ENCODE measurements at regions not wholly inside any gene's neighbourhood (a gene's known extent, or its start where the extent isn't known, plus 50 kb on each side); places are given as distances from the start of the nearest gene placed in this dataset.

- POLR2A ChIA-PET, result no interaction called here
- DNase-seq (no peak), ATAC-seq (no peak)
- Histone ChIP-seq H3K4me1 (ENCODE audit: control insufficient read depth in 2 of 2, insufficient read depth in 2 of 2, low read length in 2 of 2) (no peaks in the 10 kb centered on the region), H3K4me3 (ENCODE audit: low read length) (no peak overlapping the region), H3K36me3 (ENCODE audit: control insufficient read depth in 2 of 3, insufficient read depth in 3 of 3, low read length in 3 of 3) (no peaks in the 10 kb centered on the region), H3K27me3 (ENCODE audit: control insufficient read depth in 2 of 2, insufficient read depth in 2 of 2, low read length in 2 of 2) (no peaks in the 10 kb centered on the region), H3K27ac (ENCODE audit: low read depth, low read length) (no peak overlapping the region), H3K9me3 (ENCODE audit: control insufficient read depth in 2 of 3, low read length in 3 of 3) (no peaks in the 10 kb centered on the region)
- H3K4me1 Mint-ChIP-seq, result no peaks in the 10 kb centered on the region
- intact Hi-C loops (cut with micrococcal nuclease), result no loop called here
- H3K9me3 Mint-ChIP-seq, result peaks cover 0 to 16% (median 5%) of the 10 kb centered on the region in 11 donors
- H3K27ac Mint-ChIP-seq, result no peak overlapping the region
- CTCF ChIA-PET, result no interaction called here
- H3K27me3 Mint-ChIP-seq, result no peaks in the 10 kb centered on the region
- H3K36me3 Mint-ChIP-seq, result peaks cover 0 to 47% (median 39%) of the 10 kb centered on the region in 5 donors
- no peak overlapping the region for H3K4me3 Mint-ChIP-seq
These were observed 106.2 kb upstream of the PUDP start for GRCh38 chrX:7254144-7254543.

DNA sequence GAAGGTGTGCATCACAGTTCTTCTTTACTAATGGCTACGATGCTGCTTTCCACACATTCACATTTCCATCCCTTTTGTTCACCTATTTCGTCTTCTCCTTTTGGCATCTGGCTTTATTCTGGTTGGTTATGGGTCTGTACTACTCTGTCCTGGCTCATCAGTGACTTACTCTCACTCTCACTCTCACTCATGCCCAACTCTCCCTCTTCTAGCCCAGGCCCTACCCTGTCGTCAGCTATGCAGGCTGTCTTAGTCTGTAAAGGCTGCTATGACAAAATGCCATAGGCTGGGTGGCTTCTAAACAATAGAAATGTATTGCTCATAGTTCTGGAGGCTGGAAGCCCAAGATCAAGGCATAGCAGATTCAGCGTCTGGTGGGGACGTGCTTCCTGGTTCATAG, 105.6 kb upstream of the PUDP start:
- no peak overlapping the region for H3K4me3 ChIP-seq (ENCODE audit: low read length)
- no peaks in the 10 kb centered on the region for H3K27me3 ChIP-seq (ENCODE audit: control insufficient read depth in 2 of 2, insufficient read depth in 2 of 2, low read length in 2 of 2)
- Mint-ChIP-seq H3K27ac (peak overlapping the region in 1 of 9 donors; percentile 51), H3K27me3 (no peaks in the 10 kb centered on the region), H3K9me3 (peaks cover 0 to 20% (median 5%) of the 10 kb centered on the region in 11 donors), H3K4me1 (peaks cover 0 to 2% (median 0%) of the 10 kb centered on the region in 7 donors), H3K36me3 (peaks cover 0 to 42% (median 36%) of the 10 kb centered on the region in 5 donors), H3K4me3 (no peak overlapping the region)
- no peaks in the 10 kb centered on the region for H3K9me3 ChIP-seq (ENCODE audit: control insufficient read depth in 2 of 3, low read length in 3 of 3)
- intact Hi-C loops (cut with micrococcal nuclease), result no loop called here
- no peak overlapping the region for H3K27ac ChIP-seq (ENCODE audit: low read depth, low read length)
- ChIA-PET CTCF (no interaction called here), POLR2A (no interaction called here)
- ATAC-seq (no peak), DNase-seq (no peak)
- H3K4me1 ChIP-seq (ENCODE audit: control insufficient read depth in 2 of 2, insufficient read depth in 2 of 2, low read length in 2 of 2), result no peaks in the 10 kb centered on the region
- H3K36me3 ChIP-seq (ENCODE audit: control insufficient read depth in 2 of 3, insufficient read depth in 3 of 3, low read length in 3 of 3), result no peaks in the 10 kb centered on the region

- intact Hi-C loops (cut with micrococcal nuclease), result no loop called here
- Mint-ChIP-seq H3K4me3 (no peak overlapping the region), H3K4me1 (peaks cover 0 to 2% (median 0%) of the 10 kb centered on the region in 7 donors), H3K27ac (peak overlapping the region in 1 of 9 donors; percentile 74), H3K9me3 (peaks cover 0 to 20% (median 0%) of the 10 kb centered on the region in 11 donors), H3K27me3 (no peaks in the 10 kb centered on the region), H3K36me3 (peaks cover 0 to 34% (median 28%) of the 10 kb centered on the region in 5 donors)
- Histone ChIP-seq H3K27ac (ENCODE audit: low read depth, low read length) (no peak overlapping the region), H3K4me3 (ENCODE audit: low read length) (no peak overlapping the region), H3K9me3 (ENCODE audit: control insufficient read depth in 2 of 3, low read length in 3 of 3) (no peaks in the 10 kb centered on the region), H3K36me3 (ENCODE audit: control insufficient read depth in 2 of 3, insufficient read depth in 3 of 3, low read length in 3 of 3) (no peaks in the 10 kb centered on the region), H3K4me1 (ENCODE audit: control insufficient read depth in 2 of 2, insufficient read depth in 2 of 2, low read length in 2 of 2) (no peaks in the 10 kb centered on the region), H3K27me3 (ENCODE audit: control insufficient read depth in 2 of 2, insufficient read depth in 2 of 2, low read length in 2 of 2) (no peaks in the 10 kb centered on the region)
- ChIA-PET POLR2A (no interaction called here), CTCF (no interaction called here)
- DNase-seq (no peak), ATAC-seq (no peak)
These were observed 104.2 kb upstream of the PUDP start for GRCh38 chrX:7252013-7252610.

DNA sequence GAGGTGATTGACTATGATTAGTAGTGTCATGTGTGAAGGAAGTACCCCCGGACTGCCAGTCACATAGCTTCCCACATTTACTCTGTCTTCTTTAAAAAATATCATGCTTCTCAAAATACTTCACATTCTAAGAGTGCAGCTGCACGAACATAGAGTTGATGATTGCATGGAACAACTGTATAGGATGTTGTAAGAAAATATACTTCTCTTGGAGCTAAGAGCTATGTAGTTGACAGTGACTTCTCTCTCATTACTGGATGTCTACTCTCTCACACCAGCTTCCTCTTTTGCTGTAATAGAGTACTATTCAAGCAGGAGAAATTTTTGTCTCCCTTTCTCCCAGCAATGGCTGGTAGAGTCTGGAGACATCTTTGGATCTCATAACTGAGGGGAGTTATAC, 99.4 kb upstream of the PUDP start:
- H3K4me1 ChIP-seq (ENCODE audit: control insufficient read depth in 2 of 2, insufficient read depth in 2 of 2, low read length in 2 of 2), result no peaks in the 10 kb centered on the region
- DNase-seq, result no peak
- POLR2A ChIA-PET, result no interaction called here
- H3K9me3 ChIP-seq (ENCODE audit: control insufficient read depth in 2 of 3, low read length in 3 of 3), result no peaks in the 10 kb centered on the region
- no peak overlapping the region for H3K27ac ChIP-seq (ENCODE audit: low read depth, low read length)
- intact Hi-C loops (cut with micrococcal nuclease), result no loop called here
- no peaks in the 10 kb centered on the region for H3K27me3 ChIP-seq (ENCODE audit: control insufficient read depth in 2 of 2, insufficient read depth in 2 of 2, low read length in 2 of 2)
- CTCF ChIA-PET, result no interaction called here
- peaks cover 0 to 5% (median 0%) of the 10 kb centered on the region in 11 donors for H3K9me3 Mint-ChIP-seq
- peaks cover 0 to 4% (median 3%) of the 10 kb centered on the region in 5 donors for H3K36me3 Mint-ChIP-seq
- no peaks in the 10 kb centered on the region for H3K27me3 Mint-ChIP-seq
- H3K36me3 ChIP-seq (ENCODE audit: control insufficient read depth in 2 of 3, insufficient read depth in 3 of 3, low read length in 3 of 3), result no peaks in the 10 kb centered on the region
- no peak overlapping the region for H3K27ac Mint-ChIP-seq
- H3K4me1 Mint-ChIP-seq, result peaks cover 0 to 2% (median 0%) of the 10 kb centered on the region in 7 donors
- no peak for ATAC-seq
- H3K4me3 Mint-ChIP-seq, result no peak overlapping the region
- H3K4me3 ChIP-seq (ENCODE audit: low read length), result no peak overlapping the region

GRCh38 chrX:7244405-7244804, 96.5 kb upstream of the PUDP start:
- H3K4me3 Mint-ChIP-seq, result no peak overlapping the region
- no peak for ATAC-seq
- H3K36me3 ChIP-seq (ENCODE audit: control insufficient read depth in 2 of 3, insufficient read depth in 3 of 3, low read length in 3 of 3), result no peaks in the 10 kb centered on the region
- intact Hi-C loops (cut with micrococcal nuclease), result no loop called here
- peaks cover 0 to 2% (median 0%) of the 10 kb centered on the region in 7 donors for H3K4me1 Mint-ChIP-seq
- peaks cover 0 to 5% (median 0%) of the 10 kb centered on the region in 11 donors for H3K9me3 Mint-ChIP-seq
- H3K4me1 ChIP-seq (ENCODE audit: control insufficient read depth in 2 of 2, insufficient read depth in 2 of 2, low read length in 2 of 2), result no peaks in the 10 kb centered on the region
- H3K27ac Mint-ChIP-seq, result no peak overlapping the region
- H3K4me3 ChIP-seq (ENCODE audit: low read length), result no peak overlapping the region
- ChIA-PET CTCF (no interaction called here), POLR2A (no interaction called here)
- no peaks in the 10 kb centered on the region for H3K27me3 Mint-ChIP-seq
- H3K36me3 Mint-ChIP-seq, result peaks cover 0 to 9% (median 3%) of the 10 kb centered on the region in 5 donors
- H3K27me3 ChIP-seq (ENCODE audit: control insufficient read depth in 2 of 2, insufficient read depth in 2 of 2, low read length in 2 of 2), result no peaks in the 10 kb centered on the region
- no peaks in the 10 kb centered on the region for H3K9me3 ChIP-seq (ENCODE audit: control insufficient read depth in 2 of 3, low read length in 3 of 3)
- DNase-seq, result no peak
- no peak overlapping the region for H3K27ac ChIP-seq (ENCODE audit: low read depth, low read length)

DNA sequence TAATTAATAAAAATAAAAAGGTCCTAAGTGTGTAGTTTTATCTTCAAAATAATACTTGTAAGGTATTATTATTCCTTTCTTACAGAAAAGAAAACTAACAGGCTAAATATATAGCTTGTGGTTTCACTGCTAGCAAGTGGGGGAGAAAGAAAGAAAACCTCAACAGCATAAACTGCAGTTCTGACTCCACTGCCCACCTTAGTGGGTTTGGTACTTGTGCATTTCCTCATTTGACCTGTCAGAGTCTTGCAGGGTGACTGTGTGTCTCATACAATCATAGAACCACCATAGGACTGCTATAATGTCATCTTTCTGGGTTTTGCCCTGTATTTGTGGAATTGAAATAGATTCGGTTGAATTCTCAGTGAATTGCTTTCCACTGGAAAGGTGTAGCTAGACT, 94.7 kb upstream of the PUDP start:
- CTCF ChIA-PET, result no interaction called here

DNA sequence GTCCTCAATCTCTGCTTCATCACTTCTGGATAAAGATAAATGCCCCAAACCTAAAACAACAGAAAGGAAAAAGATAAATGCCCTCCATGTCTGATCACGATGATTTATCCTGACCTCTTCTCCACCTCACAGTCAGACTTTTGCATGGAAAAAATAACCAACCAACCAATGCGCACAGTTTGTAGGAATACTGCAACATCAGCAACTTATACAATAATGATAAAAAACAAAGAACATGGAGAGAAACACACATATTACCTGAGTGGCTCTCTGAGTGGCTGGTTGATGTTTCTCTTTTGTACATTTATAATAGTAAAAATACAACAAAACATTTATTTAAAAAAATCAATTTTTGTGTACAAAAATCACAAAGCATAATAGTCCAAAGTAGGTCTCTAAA, 93.0 kb upstream of the PUDP start:
- DNase-seq, result no peak
- ATAC-seq, result no peak
- Histone ChIP-seq H3K27ac (ENCODE audit: low read depth, low read length) (no peak overlapping the region), H3K9me3 (ENCODE audit: control insufficient read depth in 2 of 3, low read length in 3 of 3) (no peaks in the 10 kb centered on the region), H3K4me3 (ENCODE audit: low read length) (no peak overlapping the region), H3K36me3 (ENCODE audit: control insufficient read depth in 2 of 3, insufficient read depth in 3 of 3, low read length in 3 of 3) (no peaks in the 10 kb centered on the region), H3K4me1 (ENCODE audit: control insufficient read depth in 2 of 2, insufficient read depth in 2 of 2, low read length in 2 of 2) (no peaks in the 10 kb centered on the region), H3K27me3 (ENCODE audit: control insufficient read depth in 2 of 2, insufficient read depth in 2 of 2, low read length in 2 of 2) (no peaks in the 10 kb centered on the region)
- peaks cover 0 to 2% (median 0%) of the 10 kb centered on the region in 11 donors for H3K9me3 Mint-ChIP-seq
- peaks cover 0 to 3% (median 0%) of the 10 kb centered on the region in 5 donors for H3K27me3 Mint-ChIP-seq
- no peaks in the 10 kb centered on the region for H3K4me1 Mint-ChIP-seq
- H3K27ac Mint-ChIP-seq, result no peak overlapping the region
- peaks cover 0 to 7% (median 0%) of the 10 kb centered on the region in 5 donors for H3K36me3 Mint-ChIP-seq
- no peak overlapping the region for H3K4me3 Mint-ChIP-seq
- ChIA-PET CTCF (no interaction called here), POLR2A (no interaction called here)
- intact Hi-C loops (cut with micrococcal nuclease), result no loop called here

More for the DNA sequence above, 94.7 kb upstream of the PUDP start:
- H3K27ac ChIP-seq (ENCODE audit: low read depth, low read length), result no peak overlapping the region
- no peak for ATAC-seq
- Mint-ChIP-seq H3K9me3 (peaks cover 0 to 2% (median 0%) of the 10 kb centered on the region in 11 donors), H3K27ac (no peak overlapping the region), H3K4me3 (no peak overlapping the region), H3K36me3 (peaks cover 0 to 9% (median 0%) of the 10 kb centered on the region in 5 donors), H3K4me1 (no peaks in the 10 kb centered on the region), H3K27me3 (peaks cover 0 to 3% (median 0%) of the 10 kb centered on the region in 5 donors)
- no peaks in the 10 kb centered on the region for H3K9me3 ChIP-seq (ENCODE audit: control insufficient read depth in 2 of 3, low read length in 3 of 3)
- H3K4me3 ChIP-seq (ENCODE audit: low read length), result no peak overlapping the region
- intact Hi-C loops (cut with micrococcal nuclease), result no loop called here
- H3K36me3 ChIP-seq (ENCODE audit: control insufficient read depth in 2 of 3, insufficient read depth in 3 of 3, low read length in 3 of 3), result no peaks in the 10 kb centered on the region
- no peaks in the 10 kb centered on the region for H3K4me1 ChIP-seq (ENCODE audit: control insufficient read depth in 2 of 2, insufficient read depth in 2 of 2, low read length in 2 of 2)
- H3K27me3 ChIP-seq (ENCODE audit: control insufficient read depth in 2 of 2, insufficient read depth in 2 of 2, low read length in 2 of 2), result no peaks in the 10 kb centered on the region
- no peak for DNase-seq
- POLR2A ChIA-PET, result no interaction called here

Data from naive thymus-derived CD4-positive, alpha-beta T cell (primary cell).